Tibial nerve (tissue), 4 donors: ENCODE measurements at regions not wholly inside any gene's neighbourhood (a gene's known extent, or its start where the extent isn't known, plus 50 kb on each side); places are given as distances from the start of the nearest gene placed in this dataset.

Experiments
- EP300 ChIP-seq, 2 donors: sonication (generic); formaldehyde crosslinking; IDR thresholded peaks; one replicate each; pipeline ENCODE4 v1.6.1; 2017; ENCODE audit warnings: antibody characterized with exemption in 2 of 2, mild to moderate bottlenecking in 1 of 2
- TF ChIP-seq, protein P1 (sequence below), 5 experiments: fragments of 200-600 bp in 3 of 5; fragments of 450-650 bp in 2 of 5; sonication (generic) in 3 of 5; IDR thresholded peaks; one replicate each; pipeline ENCODE4 v1.5.1; 2016 to 2019; ENCODE audit warnings: antibody characterized with exemption in 5 of 5, mild to moderate bottlenecking in 3 of 5, moderate library complexity in 2 of 5

DNA sequence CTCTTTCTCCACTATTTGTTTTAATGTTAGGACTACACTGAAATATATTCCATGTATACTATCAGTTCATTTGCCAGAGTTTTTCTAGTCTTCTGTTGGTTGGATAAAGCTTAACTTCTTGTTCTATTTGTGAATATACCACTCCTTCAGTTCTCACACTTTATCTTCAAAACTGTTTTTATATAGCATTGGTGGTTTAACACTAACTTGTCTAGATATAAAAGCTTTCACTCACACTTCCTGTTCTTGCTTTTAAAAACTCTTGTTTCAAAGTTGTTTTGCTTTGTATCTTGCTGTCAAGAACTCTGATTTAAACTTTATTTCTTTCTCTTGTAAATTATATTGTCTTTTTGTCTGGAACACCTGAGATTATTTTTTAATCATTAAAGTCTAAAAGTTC, 226.8 kb upstream of the TENT5A start:
- TF ChIP-seq, protein P1, sequence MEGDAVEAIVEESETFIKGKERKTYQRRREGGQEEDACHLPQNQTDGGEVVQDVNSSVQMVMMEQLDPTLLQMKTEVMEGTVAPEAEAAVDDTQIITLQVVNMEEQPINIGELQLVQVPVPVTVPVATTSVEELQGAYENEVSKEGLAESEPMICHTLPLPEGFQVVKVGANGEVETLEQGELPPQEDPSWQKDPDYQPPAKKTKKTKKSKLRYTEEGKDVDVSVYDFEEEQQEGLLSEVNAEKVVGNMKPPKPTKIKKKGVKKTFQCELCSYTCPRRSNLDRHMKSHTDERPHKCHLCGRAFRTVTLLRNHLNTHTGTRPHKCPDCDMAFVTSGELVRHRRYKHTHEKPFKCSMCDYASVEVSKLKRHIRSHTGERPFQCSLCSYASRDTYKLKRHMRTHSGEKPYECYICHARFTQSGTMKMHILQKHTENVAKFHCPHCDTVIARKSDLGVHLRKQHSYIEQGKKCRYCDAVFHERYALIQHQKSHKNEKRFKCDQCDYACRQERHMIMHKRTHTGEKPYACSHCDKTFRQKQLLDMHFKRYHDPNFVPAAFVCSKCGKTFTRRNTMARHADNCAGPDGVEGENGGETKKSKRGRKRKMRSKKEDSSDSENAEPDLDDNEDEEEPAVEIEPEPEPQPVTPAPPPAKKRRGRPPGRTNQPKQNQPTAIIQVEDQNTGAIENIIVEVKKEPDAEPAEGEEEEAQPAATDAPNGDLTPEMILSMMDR (IDR thresholded peaks at IDR 0.05): no peak
- TF ChIP-seq EP300 (IDR thresholded peaks at IDR 0.05): no peak
